ENCODE measurements at regions not wholly inside any gene's neighbourhood (a gene's known extent, or its start where the extent isn't known, plus 50 kb on each side); places are given as distances from the start of the nearest gene placed in this dataset.
"Not testable (repeated sequence)": the region's sequence is repeated elsewhere in the genome, so short reads cannot be mapped to it uniquely, and the experiment has no call there.

DNA sequence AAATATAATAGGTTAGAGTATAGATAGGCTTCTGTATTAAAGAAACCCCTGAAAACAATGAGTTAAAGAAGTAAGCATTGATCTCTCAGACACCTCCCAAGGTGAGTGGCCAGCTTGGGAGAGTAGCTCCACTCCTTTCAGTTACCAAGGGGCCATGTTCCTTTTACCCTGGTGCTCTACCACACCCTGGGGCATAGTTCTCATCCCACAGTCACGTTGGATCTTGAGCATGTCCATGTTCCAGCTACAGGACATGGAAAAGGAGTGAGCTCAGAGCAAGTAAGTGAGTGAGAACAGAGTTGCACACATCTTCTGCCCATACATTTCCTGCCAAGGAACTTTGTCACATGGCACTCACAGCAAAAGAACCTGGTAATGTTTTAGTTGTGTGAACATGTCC lies 325.9 kb upstream of the SLC39A10 start:
- TF ChIP-seq ZNF423 (CRISPR knock-in tag; IDR thresholded peaks at IDR 0.05) (no peak), ATF3 (CRISPR knock-in tag; conservative IDR thresholded peaks at IDR 0.05) (no peak), GABPB1 (CRISPR knock-in tag; IDR thresholded peaks at IDR 0.05) (no peak), NR3C1 (CRISPR knock-in tag; conservative IDR thresholded peaks at IDR 0.05; ENCODE audit: low read depth) (no peak), IRF2 (CRISPR knock-in tag; IDR thresholded peaks at IDR 0.05; ENCODE audit: borderline replicate concordance, low read depth) (no peak), FOXJ3 (CRISPR knock-in tag; IDR thresholded peaks at IDR 0.05; ENCODE audit: borderline replicate concordance) (no peak), TCF7 (CRISPR knock-in tag; IDR thresholded peaks at IDR 0.05; ENCODE audit: low read depth) (no peak), ZNF317 (CRISPR knock-in tag; IDR thresholded peaks at IDR 0.05; ENCODE audit: borderline replicate concordance, low read depth) (no peak), ZNF263 (CRISPR knock-in tag; IDR thresholded peaks at IDR 0.05; ENCODE audit: low read depth) (no peak), ELF4 (CRISPR knock-in tag; IDR thresholded peaks at IDR 0.05; ENCODE audit: low read depth) (no peak)
- Mint-ChIP-seq H3K27me3 (ENCODE audit: low read depth) (no peaks in the 10 kb centered on the region), H3K27ac (no peak overlapping the region), H3K4me1 (no peaks in the 10 kb centered on the region), H3K36me3 (no peaks in the 10 kb centered on the region), H3K4me3 (no peak overlapping the region), H3K9me3 (peaks cover 13% of the 10 kb centered on the region)
- ChIA-PET CTCF (no interaction called here), POLR2A (no interaction called here)
- ATAC-seq (no peak), DNase-seq (ENCODE audit: low spot score) (no peak)

GRCh38 chr2:195330513-195330956 lies 326.5 kb upstream of the SLC39A10 start:
- Mint-ChIP-seq H3K27me3 (ENCODE audit: low read depth) (no peaks in the 10 kb centered on the region), H3K27ac (no peak overlapping the region), H3K9me3 (peaks cover 13% of the 10 kb centered on the region), H3K4me1 (no peaks in the 10 kb centered on the region), H3K36me3 (no peaks in the 10 kb centered on the region), H3K4me3 (no peak overlapping the region)
- CTCF ChIA-PET = no interaction called here
- ATAC-seq = no peak
- TF ChIP-seq ZNF219 (CRISPR knock-in tag; IDR thresholded peaks at IDR 0.05; ENCODE audit: borderline replicate concordance) = no peak
- TF ChIP-seq CREB1 (CRISPR knock-in tag; IDR thresholded peaks at IDR 0.05) = no peak
- POLR2A ChIA-PET = no interaction called here
- no peak for DNase-seq (ENCODE audit: low spot score)

GRCh38 chr2:195329784-195330183 lies 327.2 kb upstream of the SLC39A10 start:
- H3K36me3 Mint-ChIP-seq; ATAC-seq; H3K27me3 Mint-ChIP-seq (ENCODE audit: low read depth); CTCF ChIA-PET; POLR2A ChIA-PET; H3K27ac Mint-ChIP-seq; H3K4me1 Mint-ChIP-seq; H3K4me3 Mint-ChIP-seq; DNase-seq (ENCODE audit: low spot score): not testable (repeated sequence)
- peaks cover 10% of the 10 kb centered on the region for H3K9me3 Mint-ChIP-seq

- H3K27me3 Mint-ChIP-seq (ENCODE audit: low read depth) = no peaks in the 10 kb centered on the region
- no peaks in the 10 kb centered on the region for H3K4me1 Mint-ChIP-seq
- POLR2A ChIA-PET = no interaction called here
- no peaks in the 10 kb centered on the region for H3K36me3 Mint-ChIP-seq
- no peak overlapping the region for H3K27ac Mint-ChIP-seq
- CTCF ChIA-PET = no interaction called here
- H3K4me3 Mint-ChIP-seq = no peak overlapping the region
- DNase-seq (ENCODE audit: low spot score) (no peak), ATAC-seq (no peak)
- peaks cover 18% of the 10 kb centered on the region for H3K9me3 Mint-ChIP-seq
- no peak for TF ChIP-seq ZNF281 (CRISPR knock-in tag; IDR thresholded peaks at IDR 0.05)
- TF ChIP-seq, protein P1, sequence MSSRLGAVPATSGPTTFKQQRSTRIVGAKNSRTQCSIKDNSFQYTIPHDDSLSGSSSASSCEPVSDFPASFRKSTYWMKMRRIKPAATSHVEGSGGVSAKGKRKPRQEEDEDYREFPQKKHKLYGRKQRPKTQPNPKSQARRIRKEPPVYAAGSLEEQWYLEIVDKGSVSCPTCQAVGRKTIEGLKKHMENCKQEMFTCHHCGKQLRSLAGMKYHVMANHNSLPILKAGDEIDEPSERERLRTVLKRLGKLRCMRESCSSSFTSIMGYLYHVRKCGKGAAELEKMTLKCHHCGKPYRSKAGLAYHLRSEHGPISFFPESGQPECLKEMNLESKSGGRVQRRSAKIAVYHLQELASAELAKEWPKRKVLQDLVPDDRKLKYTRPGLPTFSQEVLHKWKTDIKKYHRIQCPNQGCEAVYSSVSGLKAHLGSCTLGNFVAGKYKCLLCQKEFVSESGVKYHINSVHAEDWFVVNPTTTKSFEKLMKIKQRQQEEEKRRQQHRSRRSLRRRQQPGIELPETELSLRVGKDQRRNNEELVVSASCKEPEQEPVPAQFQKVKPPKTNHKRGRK (CRISPR knock-in tag; IDR thresholded peaks at IDR 0.05; ENCODE audit: borderline replicate concordance) = no peak
- no peak for TF ChIP-seq CDX4 (CRISPR knock-in tag; IDR thresholded peaks at IDR 0.05; ENCODE audit: borderline replicate concordance)
- no peak for TF ChIP-seq HMGA2 (CRISPR knock-in tag; IDR thresholded peaks at IDR 0.05)
- no peak for TF ChIP-seq MXD4 (CRISPR knock-in tag; IDR thresholded peaks at IDR 0.05; ENCODE audit: borderline replicate concordance)
- TF ChIP-seq, protein P2, sequence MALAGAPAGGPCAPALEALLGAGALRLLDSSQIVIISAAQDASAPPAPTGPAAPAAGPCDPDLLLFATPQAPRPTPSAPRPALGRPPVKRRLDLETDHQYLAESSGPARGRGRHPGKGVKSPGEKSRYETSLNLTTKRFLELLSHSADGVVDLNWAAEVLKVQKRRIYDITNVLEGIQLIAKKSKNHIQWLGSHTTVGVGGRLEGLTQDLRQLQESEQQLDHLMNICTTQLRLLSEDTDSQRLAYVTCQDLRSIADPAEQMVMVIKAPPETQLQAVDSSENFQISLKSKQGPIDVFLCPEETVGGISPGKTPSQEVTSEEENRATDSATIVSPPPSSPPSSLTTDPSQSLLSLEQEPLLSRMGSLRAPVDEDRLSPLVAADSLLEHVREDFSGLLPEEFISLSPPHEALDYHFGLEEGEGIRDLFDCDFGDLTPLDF (CRISPR knock-in tag; IDR thresholded peaks at IDR 0.05) = no peak
- TF ChIP-seq, protein P3, sequence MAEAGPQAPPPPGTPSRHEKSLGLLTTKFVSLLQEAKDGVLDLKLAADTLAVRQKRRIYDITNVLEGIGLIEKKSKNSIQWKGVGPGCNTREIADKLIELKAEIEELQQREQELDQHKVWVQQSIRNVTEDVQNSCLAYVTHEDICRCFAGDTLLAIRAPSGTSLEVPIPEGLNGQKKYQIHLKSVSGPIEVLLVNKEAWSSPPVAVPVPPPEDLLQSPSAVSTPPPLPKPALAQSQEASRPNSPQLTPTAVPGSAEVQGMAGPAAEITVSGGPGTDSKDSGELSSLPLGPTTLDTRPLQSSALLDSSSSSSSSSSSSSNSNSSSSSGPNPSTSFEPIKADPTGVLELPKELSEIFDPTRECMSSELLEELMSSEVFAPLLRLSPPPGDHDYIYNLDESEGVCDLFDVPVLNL (CRISPR knock-in tag; IDR thresholded peaks at IDR 0.05; ENCODE audit: borderline replicate concordance, low read depth) = no peak
- TF ChIP-seq ATF3 (CRISPR knock-in tag; conservative IDR thresholded peaks at IDR 0.05) = no peak
Measured at GRCh38 chr2:195326537-195326936, 330.5 kb upstream of the SLC39A10 start.

All from WTC11 (cell line).